H1 (cell line): ENCODE measurements at regions not wholly inside any gene's neighbourhood (a gene's known extent, or its start where the extent isn't known, plus 50 kb on each side); places are given as distances from the start of the nearest gene placed in this dataset.

Experiments used
- CTCF ChIA-PET: fragments of 300-600 bp; sonication (Branson Sonifier 250); formaldehyde crosslinking; loops from one replicate; lab custom pipeline; 2021; ENCODE audit not compliant: partially characterized antibody; lab: Charles Lee
- POLR2A ChIA-PET: fragments of 300-600 bp; sonication (Branson Sonifier 250); formaldehyde crosslinking; loops from one replicate; lab custom pipeline; 2021; ENCODE audit warnings: inconsistent platforms; ENCODE audit not compliant: partially characterized antibody; lab: Charles Lee
- DNase-seq, 2 experiments: peaks; one replicate each; pipeline versions ENCODE4 v3.0.0 to v3.0.0-alpha.2; 2010 to 2022; ENCODE audit warnings: low spot score in 2 of 2, low read depth in 1 of 2, mixed read lengths in 1 of 2
- FAIRE-seq: peaks from 2 replicates; lab custom pipeline; 2011; peaks lifted over from hg19 to GRCh38; lab: Jason Lieb, UNC
- H2AFZ ChIP-seq: 2 replicates; pipeline ENCODE4 v1.8.1; 2012; ENCODE audit warnings: low read length, inconsistent platforms
- H2AK5ac ChIP-seq: 2 replicates; pipeline ENCODE4 v1.6.1; 2013; ENCODE audit warnings: low read depth, low read length
- H2BK120ac ChIP-seq: replicated peaks from 2 replicates; pipeline ENCODE3; 2013; ENCODE audit warnings: low read depth, low read length, inconsistent platforms
- H2BK12ac ChIP-seq: 2 replicates; pipeline ENCODE4 v1.6.1; 2013; ENCODE audit warnings: low read depth, low read length
- H2BK15ac ChIP-seq: 2 replicates; pipeline ENCODE4 v1.6.1; 2013; ENCODE audit warnings: low read length
- H2BK20ac ChIP-seq: 2 replicates; pipeline ENCODE4 v1.6.1; 2013; ENCODE audit warnings: low read length
- H2BK5ac ChIP-seq: 2 replicates; pipeline ENCODE4 v1.6.1; 2013; ENCODE audit warnings: low read depth, low read length
- H3K14ac ChIP-seq: 2 replicates; pipeline ENCODE4 v1.6.1; 2013; ENCODE audit warnings: inconsistent platforms; ENCODE audit not compliant: insufficient read length
- H3K18ac ChIP-seq: 2 replicates; pipeline ENCODE4 v1.6.1; 2013; ENCODE audit warnings: low read length; ENCODE audit errors: extremely low read depth
- H3K23ac ChIP-seq: 2 replicates; pipeline ENCODE4 v1.6.1; 2013; ENCODE audit warnings: inconsistent platforms; ENCODE audit not compliant: insufficient read length
- H3K23me2 ChIP-seq: 2 replicates; pipeline ENCODE4 v1.6.1; 2013; ENCODE audit warnings: low read depth, low read length
- H3K27ac ChIP-seq: 2 replicates; pipeline ENCODE4 v1.6.1; 2011; ENCODE audit warnings: low read depth, low read length, inconsistent platforms
- H3K27me3 ChIP-seq, 4 experiments: replicated peaks in 1 of 4; 1 replicate in 1 of 4; 2 replicates in 3 of 4; pipeline versions ENCODE4 v1.6.1 to v1.8.1; 2011 to 2013; ENCODE audit warnings: low read length in 3 of 4, mild to moderate bottlenecking in 3 of 4, inconsistent platforms in 2 of 4, mixed read lengths in 2 of 4, moderate library complexity in 1 of 4; ENCODE audit not compliant: control insufficient read depth in 3 of 4, insufficient read depth in 3 of 4; ENCODE audit errors: extremely low read depth in 1 of 4
- H3K36me3 ChIP-seq, 4 experiments: 2 replicates each; pipeline versions ENCODE4 v1.6.1 to v1.8.1; 2011 to 2013; ENCODE audit warnings: mild to moderate bottlenecking in 4 of 4, low read length in 3 of 4, moderate library complexity in 2 of 4, control low read depth in 1 of 4, inconsistent platforms in 1 of 4; ENCODE audit not compliant: insufficient read depth in 4 of 4, control insufficient read depth in 2 of 4
- H3K4ac ChIP-seq: replicated peaks from 2 replicates; pipeline ENCODE3; 2013; ENCODE audit warnings: low read length, low read depth, mixed read lengths, inconsistent platforms; ENCODE audit not compliant: insufficient read length
- H3K4me1 ChIP-seq, 4 experiments: replicated peaks in 1 of 4; 1 replicate in 1 of 4; 2 replicates in 3 of 4; pipeline versions ENCODE4 v1.6.1 to v1.8.1; 2011 to 2013; ENCODE audit warnings: low read length in 3 of 4, inconsistent platforms in 2 of 4, mixed read lengths in 1 of 4; ENCODE audit not compliant: insufficient read depth in 4 of 4, control insufficient read depth in 3 of 4
- H3K4me2 ChIP-seq, 2 experiments: 2 replicates each; pipeline versions ENCODE4 v1.6.1 to v1.8.1; 2011 to 2013; ENCODE audit warnings: low read depth in 2 of 2, low read length in 2 of 2, control low read depth in 1 of 2, inconsistent platforms in 1 of 2, mild to moderate bottlenecking in 1 of 2; ENCODE audit not compliant: insufficient read depth in 1 of 2
- H3K4me3 ChIP-seq, 4 experiments: fragments of 200-600, 300-600 bp in 1 of 4; sonication (generic), shearing (Covaris generic), sonication (Bioruptor Twin) in 1 of 4; 2 replicates each; pipeline versions ENCODE4 v1.5.1 to v1.8.1; 2011 to 2016; ENCODE audit warnings: low read length in 4 of 4, low read depth in 3 of 4, control low read depth in 2 of 4, inconsistent platforms in 2 of 4, mild to moderate bottlenecking in 2 of 4, mixed read lengths in 1 of 4, moderate library complexity in 1 of 4; ENCODE audit not compliant: insufficient read depth in 2 of 4; ENCODE audit errors: extremely low read depth in 1 of 4
- H3K56ac ChIP-seq: replicated peaks from 2 replicates; pipeline ENCODE3; 2013; ENCODE audit warnings: low read depth, mild to moderate bottlenecking, mixed read lengths, low read length, inconsistent platforms; ENCODE audit not compliant: insufficient read length
- H3K79me1 ChIP-seq: 2 replicates; pipeline ENCODE4 v1.6.1; 2013; ENCODE audit warnings: low read depth, low read length, control low read depth
- H3K79me2 ChIP-seq, 2 experiments: 2 replicates each; pipeline versions ENCODE4 v1.6.1 to v1.8.1; 2012 to 2013; ENCODE audit warnings: low read length in 2 of 2, mild to moderate bottlenecking in 2 of 2, inconsistent platforms in 1 of 2; ENCODE audit not compliant: insufficient read depth in 2 of 2, control insufficient read depth in 1 of 2
- H3K9ac ChIP-seq, 4 experiments: replicated peaks in 1 of 4; 1 replicate in 1 of 4; 2 replicates in 3 of 4; pipeline versions ENCODE4 v1.6.1 to v1.8.1; 2011 to 2013; ENCODE audit warnings: low read depth in 3 of 4, low read length in 3 of 4, control low read depth in 2 of 4, mild to moderate bottlenecking in 2 of 4, moderate library complexity in 2 of 4, inconsistent platforms in 1 of 4; ENCODE audit errors: extremely low read depth in 1 of 4
- H3K9me3 ChIP-seq, 2 experiments: 2 replicates each; pipeline versions ENCODE4 v1.6.1 to v1.8.1; 2012 to 2013; ENCODE audit warnings: mild to moderate bottlenecking in 2 of 2, moderate library complexity in 2 of 2, control low read depth in 1 of 2, inconsistent platforms in 1 of 2, low read depth in 1 of 2, low read length in 1 of 2, mixed read lengths in 1 of 2; ENCODE audit not compliant: insufficient read depth in 2 of 2
- H4K20me1 ChIP-seq, 2 experiments: replicated peaks in 1 of 2; 2 replicates each; pipeline versions ENCODE3 to v1.8.1; 2011 to 2013; ENCODE audit warnings: inconsistent platforms in 2 of 2, low read length in 2 of 2, mild to moderate bottlenecking in 1 of 2; ENCODE audit not compliant: insufficient read depth in 2 of 2, control insufficient read depth in 1 of 2
- H4K5ac ChIP-seq: 2 replicates; pipeline ENCODE4 v1.6.1; 2013; ENCODE audit warnings: low read length, low read depth, mixed read lengths, inconsistent platforms; ENCODE audit not compliant: insufficient read length
- H4K8ac ChIP-seq: 2 replicates; pipeline ENCODE4 v1.8.0; 2013; ENCODE audit warnings: mild to moderate bottlenecking, moderate library complexity, low read length, inconsistent platforms; ENCODE audit not compliant: insufficient read depth; ENCODE audit errors: extremely low read depth
- H4K91ac ChIP-seq: replicated peaks from 2 replicates; pipeline ENCODE3; 2013; ENCODE audit warnings: low read length, mixed read lengths, inconsistent platforms; ENCODE audit not compliant: insufficient read length
- EGR1 ChIP-seq: IDR thresholded peaks from 2 replicates; pipeline ENCODE4 v1.6.1; 2011; ENCODE audit warnings: low read depth, low read length, borderline replicate concordance
- GTF2F1 ChIP-seq: IDR thresholded peaks from 2 replicates; pipeline ENCODE4 v1.6.1; 2012; ENCODE audit warnings: low read depth, low read length, improper control_type of control experiment, borderline replicate concordance
- JUND ChIP-seq: IDR thresholded peaks from 2 replicates; pipeline ENCODE4 v1.6.1; 2011; ENCODE audit warnings: mild to moderate bottlenecking, improper control_type of control experiment, low read length
- RNF2 ChIP-seq: fragments of 200-900, 300-1000 bp; sonication (generic); IDR thresholded peaks from 2 replicates; pipeline ENCODE4 v1.7.1; 2016; ENCODE audit warnings: borderline replicate concordance, low read depth, mild to moderate bottlenecking, antibody characterized with exemption, low read length; ENCODE audit not compliant: poor library complexity, severe bottlenecking; ENCODE audit errors: missing control alignments
- WGBS, 2 experiments: shearing (Covaris generic) in 1 of 2; methylation state at CpG; one replicate each; pipeline versions ENCODE4 v1.1.6 to v1.1.7; 2013 to 2015; ENCODE audit warnings: low lambda C conversion rate in 2 of 2, mixed read lengths in 2 of 2, inconsistent platforms in 1 of 2, low coverage in 1 of 2, missing lambda C conversion rate in 1 of 2; ENCODE audit not compliant: insufficient replicate concordance in 2 of 2, insufficient coverage in 1 of 2, insufficient read length in 1 of 2; ENCODE audit errors: extremely low coverage in 1 of 2, missing lambda C conversion rate in 1 of 2; 5-methylcytosine and 5-hydroxymethylcytosine counted together

GRCh38 chr18:53755914-53756609 lies 468.4 kb downstream of the MBD2 start:
- Histone ChIP-seq H4K8ac (no peak overlapping the region), H2BK20ac (no peak overlapping the region), H2AFZ (no peak overlapping the region), H3K9me3 (no peaks in the 10 kb centered on the region), H4K20me1 (no peaks in the 10 kb centered on the region), H3K23me2 (no peaks in the 10 kb centered on the region), H3K4me1 (no peaks in the 10 kb centered on the region), H2BK12ac (no peak overlapping the region), H3K27me3 (no peaks in the 10 kb centered on the region), H2BK15ac (no peak overlapping the region), H3K9ac (no peak overlapping the region), H3K14ac (no peak overlapping the region), H3K36me3 (no peaks in the 10 kb centered on the region), H3K4ac (no peak overlapping the region), H3K79me2 (no peaks in the 10 kb centered on the region), H3K23ac (no peak overlapping the region), H2BK120ac (no peak overlapping the region), H3K79me1 (no peaks in the 10 kb centered on the region), H3K27ac (no peak overlapping the region), H4K5ac (no peak overlapping the region), H4K91ac (no peak overlapping the region), H3K18ac (no peak overlapping the region), H3K4me2 (no peak overlapping the region), H2AK5ac (no peak overlapping the region), H3K4me3 (no peak overlapping the region), H3K56ac (no peak overlapping the region), H2BK5ac (no peak overlapping the region)
- DNase-seq (no peak), FAIRE-seq (no peak)
- ChIA-PET POLR2A (no interaction called here), CTCF (no interaction called here)
- 92% methylated on average over 5 of the region's 5 CpGs; no CpG with 5 or more reads in 1 of the 2 experiments for WGBS, 2 experiments
- TF ChIP-seq JUND (no peak), GTF2F1 (no peak), RNF2 (no peak), EGR1 (no peak)
